Subcutaneous abdominal adipose tissue (tissue), 5 donors: ENCODE measurements at regions not wholly inside any gene's neighbourhood (a gene's known extent, or its start where the extent isn't known, plus 50 kb on each side); places are given as distances from the start of the nearest gene placed in this dataset.
"Not testable (repeated sequence)": the region's sequence is repeated elsewhere in the genome, so short reads cannot be mapped to it uniquely, and the experiment has no call there.

ENCODE experiments used
- H3K27ac ChIP-seq: one replicate; pipeline ENCODE4 v1.7.0; 2013; ENCODE audit warnings: low read depth, mild to moderate bottlenecking, inconsistent platforms, low read length, moderate library complexity
- H3K27me3 ChIP-seq, 5 donors: one replicate each; pipeline ENCODE4 v1.7.0; 2013; ENCODE audit warnings: low read length in 5 of 5, inconsistent platforms in 1 of 5; ENCODE audit not compliant: control insufficient read depth in 5 of 5, insufficient read depth in 4 of 5
- H3K36me3 ChIP-seq, 5 donors: one replicate each; pipeline ENCODE4 v1.7.0; 2013; ENCODE audit warnings: low read length in 5 of 5; ENCODE audit not compliant: control insufficient read depth in 5 of 5, insufficient read depth in 5 of 5
- H3K4me1 ChIP-seq, 5 donors: one replicate each; pipeline ENCODE4 v1.7.0; 2013; ENCODE audit warnings: low read length in 5 of 5, mild to moderate bottlenecking in 3 of 5, moderate library complexity in 1 of 5; ENCODE audit not compliant: control insufficient read depth in 5 of 5, insufficient read depth in 5 of 5
- H3K4me3 ChIP-seq, 5 donors: one replicate each; pipeline ENCODE4 v1.7.0; 2013; ENCODE audit warnings: low read length in 5 of 5, low read depth in 1 of 5
- H3K9ac ChIP-seq, 5 donors: one replicate each; pipeline ENCODE4 v1.7.0; 2013; ENCODE audit warnings: low read length in 5 of 5, mild to moderate bottlenecking in 4 of 5, moderate library complexity in 3 of 5
- H3K9me3 ChIP-seq, 5 donors: one replicate each; pipeline ENCODE4 v1.7.0; 2013; ENCODE audit warnings: low read length in 5 of 5; ENCODE audit not compliant: control insufficient read depth in 5 of 5
- donor health status: healthy.
- donor health status: healthy.
- donor health status: healthy.
- donor health status: healthy.
- donor health status: healthy.

GRCh38 chr5:157944077-157944633 lies 85.2 kb upstream of the CLINT1 start:
- H3K4me3 ChIP-seq = no peak overlapping the region
- H3K9ac ChIP-seq = no peak overlapping the region
- H3K9me3 ChIP-seq = no peaks in the 10 kb centered on the region
- no peaks in the 10 kb centered on the region for H3K36me3 ChIP-seq
- H3K27ac ChIP-seq = no peak overlapping the region
- H3K27me3 ChIP-seq = no peaks in the 10 kb centered on the region
- H3K4me1 ChIP-seq = peaks cover 0 to 8% (median 4%) of the 10 kb centered on the region in 5 donors

- H3K4me1 ChIP-seq = no peaks in the 10 kb centered on the region
- no peak overlapping the region for H3K9ac ChIP-seq
- no peaks in the 10 kb centered on the region for H3K27me3 ChIP-seq
- H3K4me3 ChIP-seq = no peak overlapping the region
- H3K27ac ChIP-seq = no peak overlapping the region
- no peaks in the 10 kb centered on the region for H3K36me3 ChIP-seq
- no peaks in the 10 kb centered on the region for H3K9me3 ChIP-seq
These were observed 83.7 kb upstream of the CLINT1 start for GRCh38 chr5:157942595-157942994.

- no peaks in the 10 kb centered on the region for H3K36me3 ChIP-seq
- H3K4me3 ChIP-seq = no peak overlapping the region
- no peaks in the 10 kb centered on the region for H3K27me3 ChIP-seq
- no peaks in the 10 kb centered on the region for H3K4me1 ChIP-seq
- H3K27ac ChIP-seq = no peak overlapping the region
- no peak overlapping the region for H3K9ac ChIP-seq
- no peaks in the 10 kb centered on the region for H3K9me3 ChIP-seq
These were observed 82.7 kb upstream of the CLINT1 start for GRCh38 chr5:157941616-157942015.

GRCh38 chr5:157938101-157938500 lies 79.2 kb upstream of the CLINT1 start:
- H3K4me1 ChIP-seq, H3K9me3 ChIP-seq: not testable (repeated sequence)

GRCh38 chr5:157936776-157937501 lies 78.0 kb upstream of the CLINT1 start:
- H3K27me3 ChIP-seq, H3K9ac ChIP-seq, H3K36me3 ChIP-seq, H3K4me1 ChIP-seq, H3K9me3 ChIP-seq, H3K4me3 ChIP-seq, H3K27ac ChIP-seq: not testable (repeated sequence)

More at GRCh38 chr5:157938101-157938500, 79.2 kb upstream of the CLINT1 start:
- not testable (repeated sequence) for H3K9ac ChIP-seq, H3K4me3 ChIP-seq, H3K27ac ChIP-seq, H3K27me3 ChIP-seq, H3K36me3 ChIP-seq

- Histone ChIP-seq H3K9me3 (peaks cover 0 to 10% (median 6%) of the 10 kb centered on the region in 5 donors), H3K27ac (no peak overlapping the region), H3K4me1 (no peaks in the 10 kb centered on the region), H3K4me3 (no peak overlapping the region), H3K36me3 (no peaks in the 10 kb centered on the region), H3K9ac (no peak overlapping the region), H3K27me3 (no peaks in the 10 kb centered on the region)
These were observed 75.7 kb upstream of the CLINT1 start for GRCh38 chr5:157934600-157934999.

GRCh38 chr5:157933005-157933404 lies 74.1 kb upstream of the CLINT1 start:
- peaks cover 0 to 10% (median 6%) of the 10 kb centered on the region in 5 donors for H3K9me3 ChIP-seq
- H3K36me3 ChIP-seq = no peaks in the 10 kb centered on the region
- no peak overlapping the region for H3K27ac ChIP-seq
- H3K4me3 ChIP-seq = no peak overlapping the region
- no peaks in the 10 kb centered on the region for H3K4me1 ChIP-seq
- H3K27me3 ChIP-seq = no peaks in the 10 kb centered on the region
- H3K9ac ChIP-seq = no peak overlapping the region

- Histone ChIP-seq H3K36me3 (no peaks in the 10 kb centered on the region), H3K9me3 (peaks cover 0 to 10% (median 6%) of the 10 kb centered on the region in 5 donors), H3K27me3 (no peaks in the 10 kb centered on the region), H3K4me3 (no peak overlapping the region), H3K4me1 (peaks cover 0 to 9% (median 3%) of the 10 kb centered on the region in 5 donors), H3K27ac (no peak overlapping the region), H3K9ac (no peak overlapping the region)
These were observed 71.8 kb upstream of the CLINT1 start for GRCh38 chr5:157930710-157931109.

- no peaks in the 10 kb centered on the region for H3K36me3 ChIP-seq
- no peak overlapping the region for H3K9ac ChIP-seq
- H3K27ac ChIP-seq = no peak overlapping the region
- no peak overlapping the region for H3K4me3 ChIP-seq
- H3K27me3 ChIP-seq = no peaks in the 10 kb centered on the region
- H3K4me1 ChIP-seq = peaks cover 1 to 17% (median 9%) of the 10 kb centered on the region in 5 donors
- no peaks in the 10 kb centered on the region for H3K9me3 ChIP-seq
These were observed 68.0 kb upstream of the CLINT1 start for GRCh38 chr5:157926977-157927376.

- H3K4me1 ChIP-seq = peaks cover 1 to 17% (median 9%) of the 10 kb centered on the region in 5 donors
- H3K27ac ChIP-seq = peak overlapping the region; percentile 16
- no peaks in the 10 kb centered on the region for H3K36me3 ChIP-seq
- no peaks in the 10 kb centered on the region for H3K9me3 ChIP-seq
- H3K9ac ChIP-seq = no peak overlapping the region
- no peak overlapping the region for H3K4me3 ChIP-seq
- H3K27me3 ChIP-seq = no peaks in the 10 kb centered on the region
These were observed 67.1 kb upstream of the CLINT1 start for GRCh38 chr5:157925786-157926671.
